PC-9 (cell line): ENCODE measurements at regions not wholly inside any gene's neighbourhood (a gene's known extent, or its start where the extent isn't known, plus 50 kb on each side); places are given as distances from the start of the nearest gene placed in this dataset.

Experiments
- BruUV-seq: library from RNA; stranded (reverse); fragments of 400-500 nt; replicated peaks from 2 replicates; lab custom pipeline; 2021; lab: Mats Ljungman, UMichigan
- CTCF ChIA-PET: fragments of 300-600 bp; sonication (Branson Sonifier 250); formaldehyde crosslinking; loops from one replicate; lab custom pipeline; 2022; ENCODE audit warnings: antibody characterized with exemption; lab: Charles Lee
- POLR2A ChIA-PET: fragments of 300-600 bp; sonication (Branson Sonifier 250); formaldehyde crosslinking; loops from one replicate; lab custom pipeline; 2022; ENCODE audit warnings: antibody characterized with exemption; ENCODE audit not compliant: unreplicated experiment; lab: Charles Lee
- DNase-seq, 2 experiments: peaks; one replicate each; pipeline versions ENCODE4 v3.0.0 to v3.0.0-alpha.2; 2015 to 2022; ENCODE audit warnings: mixed read lengths in 1 of 2
- H2AFZ ChIP-seq: fragments of 200-600 bp; sonication (generic); 2 replicates; pipeline ENCODE4 v1.8.1; 2017; ENCODE audit warnings: antibody characterized with exemption
- H3F3A ChIP-seq: fragments of 200-600 bp; sonication (generic); 2 replicates; pipeline ENCODE4 v1.8.1; 2017; ENCODE audit warnings: antibody characterized with exemption, mild to moderate bottlenecking, low read depth; ENCODE audit not compliant: insufficient read depth
- H3K27ac ChIP-seq: fragments of 200-600 bp; sonication (generic); 2 replicates; pipeline ENCODE4 v1.6.1; 2016; ENCODE audit warnings: mixed run types
- H3K27me3 ChIP-seq: fragments of 200-600 bp; sonication (generic); 2 replicates; pipeline ENCODE4 v1.6.1; 2016; ENCODE audit warnings: low read depth, mixed run types; ENCODE audit not compliant: insufficient read depth
- H3K36me3 ChIP-seq: fragments of 200-600 bp; sonication (generic); 2 replicates; pipeline ENCODE4 v1.6.1; 2016; ENCODE audit warnings: low read depth, mixed run types
- H3K4me1 ChIP-seq: fragments of 200-600 bp; sonication (generic); replicated peaks from 2 replicates; pipeline ENCODE4 v1.6.1; 2016; ENCODE audit warnings: mixed run types; ENCODE audit not compliant: insufficient read depth
- H3K4me2 ChIP-seq: fragments of 200-600 bp; sonication (generic); 2 replicates; pipeline ENCODE4 v1.6.1; 2017; ENCODE audit warnings: mixed run types
- H3K4me3 ChIP-seq: fragments of 200-600 bp; sonication (generic); 2 replicates; pipeline ENCODE4 v1.6.1; 2016; ENCODE audit warnings: mixed run types
- H3K79me2 ChIP-seq: fragments of 200-600 bp; sonication (generic); 2 replicates; pipeline ENCODE4 v1.6.1; 2017; ENCODE audit warnings: low read depth, mixed run types
- H3K9me2 ChIP-seq: fragments of 200-600 bp; sonication (generic); 2 replicates; pipeline ENCODE4 v1.8.1; 2017; ENCODE audit warnings: mild to moderate bottlenecking; ENCODE audit not compliant: insufficient read depth
- H3K9me3 ChIP-seq: fragments of 200-600 bp; sonication (generic); 2 replicates; pipeline ENCODE4 v1.8.1; 2016; ENCODE audit warnings: low read depth; ENCODE audit not compliant: insufficient read depth
- H4K20me1 ChIP-seq: fragments of 200-600 bp; sonication (generic); 2 replicates; pipeline ENCODE4 v1.8.1; 2017; ENCODE audit not compliant: insufficient read depth
- CTCF ChIP-seq: fragments of 200-600 bp; sonication (generic); conservative IDR thresholded peaks from 2 replicates; pipeline ENCODE4 v1.6.1; 2017; ENCODE audit warnings: mixed run types, antibody characterized with exemption, mild to moderate bottlenecking, moderate library complexity
- EZH2 ChIP-seq: fragments of 200-600 bp; sonication (generic); IDR thresholded peaks from 2 replicates; pipeline ENCODE4 v1.8.0; 2017; ENCODE audit warnings: antibody characterized with exemption, low read depth
- intact Hi-C: fragments of 100-400 bp; cut with micrococcal nuclease; formaldehyde crosslinking; loops from one replicate; pipeline ENCODE4 v1.10.0; 2022; ENCODE audit not compliant: unreplicated experiment

GRCh38 chr15:39219608-39220007 is 361.3 kb upstream of the THBS1 start:
- Histone ChIP-seq H3K9me2 (no peaks in the 10 kb centered on the region), H3K9me3 (peaks cover 5% of the 10 kb centered on the region; the same call in 1 of the 2 replicates), H2AFZ (no peak overlapping the region), H3K79me2 (no peaks in the 10 kb centered on the region), H3F3A (no peaks in the 10 kb centered on the region), H3K4me3 (no peak overlapping the region), H4K20me1 (no peaks in the 10 kb centered on the region), H3K27ac (no peak overlapping the region), H3K4me1 (no peaks in the 10 kb centered on the region), H3K36me3 (no peaks in the 10 kb centered on the region), H3K27me3 (no peaks in the 10 kb centered on the region), H3K4me2 (no peak overlapping the region)
- BruUV-seq = no TSS peak
- ChIA-PET POLR2A (no interaction called here), CTCF (no interaction called here)
- TF ChIP-seq EZH2 (no peak), CTCF (no peak)
- intact Hi-C loops = no loop called here
- DNase-seq = no peak

- Histone ChIP-seq H3F3A (no peaks in the 10 kb centered on the region), H3K9me3 (no peaks in the 10 kb centered on the region), H3K36me3 (no peaks in the 10 kb centered on the region), H3K27me3 (no peaks in the 10 kb centered on the region), H3K9me2 (no peaks in the 10 kb centered on the region), H3K27ac (no peak overlapping the region), H2AFZ (no peak overlapping the region), H3K4me1 (no peaks in the 10 kb centered on the region), H4K20me1 (no peaks in the 10 kb centered on the region), H3K4me3 (no peak overlapping the region), H3K4me2 (no peak overlapping the region), H3K79me2 (no peaks in the 10 kb centered on the region)
- TF ChIP-seq CTCF (no peak), EZH2 (no peak)
- CTCF ChIA-PET = no interaction called here
- POLR2A ChIA-PET = no interaction called here
- DNase-seq = no peak
- BruUV-seq = no TSS peak
- intact Hi-C loops = no loop called here
These were observed 354.5 kb upstream of the THBS1 start for GRCh38 chr15:39226169-39226937.

- H4K20me1 ChIP-seq = no peaks in the 10 kb centered on the region
- POLR2A ChIA-PET = no interaction called here
- DNase-seq = no peak
- no peak overlapping the region for H2AFZ ChIP-seq
- no peaks in the 10 kb centered on the region for H3K9me2 ChIP-seq
- no peak overlapping the region for H3K27ac ChIP-seq
- TF ChIP-seq EZH2 (no peak), CTCF (no peak)
- BruUV-seq = no TSS peak
- peaks cover 5% of the 10 kb centered on the region for H3K4me1 ChIP-seq
- no peaks in the 10 kb centered on the region for H3F3A ChIP-seq
- no peak overlapping the region for H3K4me3 ChIP-seq
- CTCF ChIA-PET = no interaction called here
- H3K9me3 ChIP-seq = no peaks in the 10 kb centered on the region
- no peaks in the 10 kb centered on the region for H3K79me2 ChIP-seq
- H3K27me3 ChIP-seq = no peaks in the 10 kb centered on the region
- no peaks in the 10 kb centered on the region for H3K36me3 ChIP-seq
- intact Hi-C loops = no loop called here
- H3K4me2 ChIP-seq = no peak overlapping the region
These were observed 353.9 kb upstream of the THBS1 start for GRCh38 chr15:39227001-39227400.
